GM12892 (cell line): ENCODE measurements at regions not wholly inside any gene's neighbourhood (a gene's known extent, or its start where the extent isn't known, plus 50 kb on each side); places are given as distances from the start of the nearest gene placed in this dataset.
"Not testable (repeated sequence)": the region's sequence is repeated elsewhere in the genome, so short reads cannot be mapped to it uniquely, and the experiment has no call there.

Experiments used
- DNase-seq: peaks from one replicate; pipeline ENCODE4 v3.0.0; 2011; ENCODE audit not compliant: insufficient read length
- FAIRE-seq: peaks from 2 replicates; lab custom pipeline; 2011; peaks lifted over from hg19 to GRCh38; lab: Jason Lieb, UNC
- POLR2A ChIP-seq: IDR thresholded peaks from 2 replicates; pipeline ENCODE4 v1.6.1; 2011; ENCODE audit warnings: low read depth, low read length, control low read depth
- POLR2AphosphoS5 ChIP-seq: IDR thresholded peaks from 2 replicates; pipeline ENCODE4 v1.6.1; 2011; ENCODE audit warnings: low read depth, low read length, control low read depth
- TAF1 ChIP-seq: IDR thresholded peaks from 2 replicates; pipeline ENCODE4 v1.6.1; 2011; ENCODE audit warnings: low read depth, mild to moderate bottlenecking, control low read depth, low read length, borderline replicate concordance

DNA sequence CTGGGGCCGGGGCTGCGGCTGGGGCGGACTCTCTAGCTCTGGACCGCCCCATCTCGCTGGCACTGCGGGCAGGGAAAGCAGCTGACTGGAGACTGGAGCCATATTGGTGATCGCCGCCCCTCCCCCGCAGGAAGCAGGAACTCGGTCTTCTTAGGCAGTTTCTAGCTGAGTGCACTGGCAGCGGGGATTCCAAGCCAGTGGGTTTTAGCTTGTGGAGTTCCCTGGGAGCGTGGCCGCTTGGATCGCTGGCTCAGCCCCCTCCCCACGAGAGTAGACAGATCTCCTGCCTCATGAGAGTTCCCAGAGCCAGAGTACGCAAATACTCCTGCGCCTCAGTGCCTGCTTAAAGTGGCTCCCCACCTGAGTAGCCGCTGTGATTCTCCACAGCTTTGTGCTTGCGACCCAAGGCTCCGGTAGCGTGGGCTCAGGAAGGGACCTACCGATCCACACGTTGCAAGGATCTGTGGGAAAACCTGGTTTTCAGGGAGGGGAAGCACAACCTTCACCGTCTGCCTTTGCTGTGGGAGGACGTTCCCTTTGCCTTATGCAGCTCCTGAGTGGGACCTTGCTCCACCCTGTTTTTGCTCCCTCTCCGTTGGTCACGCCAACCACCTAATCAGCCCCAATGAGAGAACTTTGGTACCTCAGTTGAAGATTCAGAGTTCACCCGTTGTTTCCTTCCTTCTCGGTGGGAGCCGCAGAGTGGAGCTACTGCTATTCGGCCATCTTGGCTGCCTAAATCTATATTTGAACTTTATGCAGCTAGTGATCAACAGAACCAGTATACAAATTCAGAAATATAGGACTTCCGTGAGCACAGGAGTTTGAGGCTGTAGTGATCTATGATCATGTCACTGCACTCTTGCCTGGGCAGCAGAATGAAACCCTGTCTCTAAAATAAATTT, 803.9 kb upstream of the PCDH10 start:
- DNase-seq (no peak), FAIRE-seq (no peak)
- TF ChIP-seq POLR2AphosphoS5, result no peak
- no peak for TF ChIP-seq POLR2A
- no peak for TF ChIP-seq TAF1

DNA sequence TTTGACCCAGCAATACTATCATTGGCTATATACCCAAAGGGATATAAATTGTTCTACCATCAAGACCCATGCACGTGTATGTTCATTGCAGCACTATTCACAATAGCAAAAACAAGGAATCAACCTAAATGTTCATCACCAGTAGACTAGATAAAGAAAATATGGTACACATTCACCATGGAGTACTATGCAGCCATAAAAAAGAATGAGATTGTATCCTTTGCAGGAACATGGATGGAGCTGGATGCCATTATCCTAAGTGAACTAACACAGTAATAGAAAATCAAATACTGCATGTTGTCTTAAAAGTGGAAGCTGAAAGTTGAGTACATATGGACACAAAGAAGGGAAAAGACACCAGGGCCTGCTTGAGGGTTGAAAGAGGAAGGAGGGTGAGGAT, 803.1 kb upstream of the PCDH10 start:
- no peak for TF ChIP-seq TAF1
- TF ChIP-seq POLR2AphosphoS5, result no peak
- no peak for FAIRE-seq
- no peak for DNase-seq

DNA sequence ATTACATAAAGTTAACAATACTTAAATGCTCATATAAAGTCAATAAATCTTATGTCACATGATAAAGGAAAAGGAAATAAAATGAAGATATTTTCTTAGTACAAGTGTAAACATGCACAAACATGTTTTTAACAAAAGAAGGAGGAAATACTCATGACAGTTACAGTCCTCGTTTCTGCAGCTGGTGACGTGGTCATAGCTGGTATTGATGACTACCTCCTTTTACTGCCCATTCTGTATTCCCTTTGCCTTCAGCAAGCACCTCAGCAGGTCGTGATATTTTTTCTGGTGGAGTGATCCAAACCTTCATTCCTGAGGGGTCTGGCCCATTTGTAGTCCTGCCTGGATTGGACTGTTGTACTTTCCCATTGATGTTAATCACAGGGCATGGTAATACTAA, 797.5 kb upstream of the PCDH10 start:
- DNase-seq, FAIRE-seq: not testable (repeated sequence)

DNA sequence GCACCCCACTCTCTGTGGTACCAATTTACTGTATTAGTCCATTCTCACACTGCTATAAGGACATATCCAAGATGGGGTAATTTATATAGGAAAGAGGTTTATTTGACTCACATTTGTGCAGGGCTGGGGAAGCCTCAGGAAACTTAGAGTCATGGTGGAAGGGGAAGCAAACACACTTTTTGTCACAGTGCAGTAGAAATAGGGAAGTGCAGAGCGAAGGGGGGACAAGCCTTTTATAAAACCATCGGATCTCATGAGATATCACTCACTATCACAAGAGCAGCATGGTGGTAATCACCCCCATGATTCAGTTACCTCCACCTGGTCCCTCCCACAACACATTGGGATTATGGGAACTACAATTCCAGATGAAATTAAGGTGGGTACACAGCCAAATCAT, 766.9 kb upstream of the PCDH10 start:
- no peak for FAIRE-seq
- DNase-seq, result no peak
- TF ChIP-seq TAF1, result no peak
- no peak for TF ChIP-seq POLR2AphosphoS5
- no peak for TF ChIP-seq POLR2A

DNA sequence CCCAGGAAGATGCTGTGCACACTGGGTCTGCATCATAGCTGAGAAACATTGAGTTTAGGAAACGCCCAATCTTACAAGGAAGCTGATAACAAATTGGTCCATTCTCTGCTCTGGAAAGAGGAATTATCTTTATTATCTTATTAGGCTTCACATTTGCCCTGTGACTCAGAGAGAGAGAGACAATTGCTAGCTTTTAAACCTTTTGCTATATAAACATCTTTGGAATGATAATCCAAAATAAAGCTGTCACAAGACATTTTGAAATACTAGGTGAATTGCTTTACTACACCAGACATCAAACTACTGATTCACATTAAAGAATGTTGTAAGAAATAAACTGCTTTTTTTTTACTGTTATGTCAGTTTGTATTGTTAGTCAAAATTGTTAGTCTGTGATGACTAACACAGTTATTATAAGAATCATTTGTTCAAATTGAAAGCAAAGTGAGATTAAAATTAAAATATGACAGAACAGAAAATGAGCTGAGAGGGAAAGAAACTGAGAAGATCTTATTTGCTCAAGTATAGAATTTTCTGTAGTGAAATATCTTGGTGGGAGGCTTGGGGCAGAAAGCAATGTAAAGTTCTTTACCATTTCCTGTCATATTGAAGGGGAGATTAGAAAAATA, 765.4 kb upstream of the PCDH10 start:
- DNase-seq (no peak), FAIRE-seq (no peak)
- TF ChIP-seq TAF1 (no peak), POLR2A (no peak), POLR2AphosphoS5 (no peak)

DNA sequence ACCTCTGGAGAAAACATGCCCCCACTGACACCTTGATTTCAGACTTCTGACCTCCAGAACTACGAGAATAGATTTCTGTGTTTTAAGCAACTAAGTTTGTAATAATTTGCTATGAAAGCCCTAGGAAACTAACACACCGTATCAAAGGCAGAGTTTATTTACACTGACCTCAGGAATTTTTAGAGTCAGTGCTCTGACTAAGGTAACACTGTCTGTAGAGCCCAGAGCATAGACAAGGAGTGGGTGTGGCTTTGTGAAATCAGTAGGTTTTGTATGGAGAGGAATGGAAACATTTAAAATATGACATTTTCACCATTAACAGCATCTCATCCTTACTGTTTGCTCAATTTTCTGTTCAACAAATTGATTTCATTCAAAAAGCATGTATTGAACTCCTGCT, 764.4 kb upstream of the PCDH10 start:
- DNase-seq (no peak), FAIRE-seq (no peak)
- no peak for TF ChIP-seq TAF1
- no peak for TF ChIP-seq POLR2AphosphoS5
- no peak for TF ChIP-seq POLR2A

DNA sequence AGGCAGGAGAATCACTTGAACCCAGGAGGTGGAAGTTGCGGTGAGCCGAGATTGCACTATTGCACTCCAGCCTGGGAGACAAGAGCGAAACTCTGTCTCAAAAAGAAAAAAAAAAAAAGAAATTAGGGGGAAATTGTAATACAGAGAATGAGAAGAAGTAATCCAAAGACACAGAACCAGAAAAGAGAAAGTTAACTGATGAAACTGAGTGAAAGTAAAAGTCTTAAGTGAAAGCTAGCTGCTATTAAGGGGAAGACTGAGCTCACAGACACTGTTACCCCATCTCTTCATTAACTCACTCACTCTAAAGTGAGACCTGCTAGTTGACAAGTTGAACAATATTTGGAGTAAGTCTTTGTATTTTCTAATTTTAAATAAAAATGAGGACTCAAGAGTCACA, 763.0 kb upstream of the PCDH10 start:
- FAIRE-seq (no peak), DNase-seq (no peak)
- TF ChIP-seq POLR2AphosphoS5 (no peak), POLR2A (no peak), TAF1 (no peak)

DNA sequence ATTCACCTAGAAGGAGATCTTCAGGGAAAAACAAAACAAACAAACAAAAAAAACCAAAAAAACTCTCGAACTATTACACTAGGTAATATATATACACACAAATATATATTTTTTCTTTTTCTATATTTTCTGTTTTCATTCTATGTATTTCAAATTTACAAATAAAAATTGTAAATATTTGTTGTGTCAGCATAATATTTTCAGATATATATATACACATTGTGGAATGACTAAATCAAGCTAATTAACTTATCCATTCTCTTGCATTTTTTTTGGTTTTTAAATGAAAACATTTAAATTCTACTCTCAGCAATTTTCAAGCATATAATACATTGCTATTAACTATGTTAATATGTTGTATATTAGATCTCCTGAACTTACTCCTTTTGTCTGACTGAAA, 762.0 kb upstream of the PCDH10 start:
- FAIRE-seq, result no peak
- DNase-seq, result no peak
- TF ChIP-seq TAF1, result no peak
- no peak for TF ChIP-seq POLR2A
- TF ChIP-seq POLR2AphosphoS5, result no peak

DNA sequence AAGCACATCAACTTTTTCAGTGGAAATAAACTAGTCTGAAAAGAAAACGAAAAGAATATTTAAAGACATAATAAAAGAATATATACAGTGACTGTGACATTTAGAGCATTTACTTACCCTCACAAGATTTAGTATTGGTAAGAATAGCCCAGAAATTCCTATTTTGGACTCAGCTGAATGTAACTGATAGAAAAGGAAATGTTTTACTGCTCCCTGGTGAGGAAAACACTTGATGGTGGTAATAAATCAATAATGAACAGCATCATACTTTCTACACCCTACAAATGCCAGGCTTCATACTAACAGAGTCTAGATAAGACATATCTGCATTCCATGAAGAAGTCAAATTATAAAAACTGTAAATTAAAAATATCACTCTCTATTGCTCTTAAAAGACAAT, 753.5 kb upstream of the PCDH10 start:
- FAIRE-seq (no peak), DNase-seq (no peak)
- TF ChIP-seq POLR2A, result no peak
- no peak for TF ChIP-seq TAF1
- TF ChIP-seq POLR2AphosphoS5, result no peak

DNA sequence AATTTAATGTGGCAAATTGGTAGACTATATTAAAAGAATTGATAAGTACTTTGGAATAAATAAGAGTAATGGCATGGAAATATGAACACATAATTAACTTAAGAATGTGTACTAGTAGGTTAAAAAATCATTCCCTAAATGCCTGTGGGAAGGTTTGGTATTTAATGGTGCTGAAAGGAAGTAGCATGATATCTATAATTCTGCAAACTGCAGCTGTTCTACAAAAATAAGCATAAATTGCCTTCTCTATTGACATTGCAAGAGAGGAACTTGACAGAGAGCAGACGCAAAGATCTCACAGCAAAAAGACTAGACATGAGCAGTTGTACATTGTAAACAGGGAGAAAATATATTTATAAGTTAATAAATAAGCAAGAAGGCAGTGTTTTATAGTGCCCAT, 752.5 kb upstream of the PCDH10 start:
- no peak for TF ChIP-seq POLR2A
- no peak for TF ChIP-seq TAF1
- no peak for TF ChIP-seq POLR2AphosphoS5
- no peak for DNase-seq
- FAIRE-seq, result no peak

DNA sequence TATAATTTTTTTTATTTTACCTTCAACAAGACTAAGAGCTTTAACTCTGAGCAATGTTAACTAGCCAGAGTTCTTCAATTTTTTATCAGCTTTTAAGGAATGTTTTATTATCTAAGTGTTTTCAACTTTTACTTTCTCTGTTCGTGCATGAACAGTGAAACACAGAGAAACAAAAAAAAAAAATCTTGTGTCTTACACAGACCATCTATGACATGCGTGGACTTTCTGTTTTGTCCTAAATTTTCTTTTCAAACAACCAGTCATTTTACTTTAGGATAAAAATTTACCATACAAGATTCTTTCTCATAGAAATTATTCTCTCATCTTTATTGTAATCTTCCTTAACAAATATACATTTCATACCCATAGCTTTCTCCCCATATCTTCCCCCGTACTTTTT, 731.9 kb upstream of the PCDH10 start:
- no peak for TF ChIP-seq POLR2A
- no peak for TF ChIP-seq TAF1
- TF ChIP-seq POLR2AphosphoS5, result no peak
- DNase-seq, result no peak
- no peak for FAIRE-seq

DNA sequence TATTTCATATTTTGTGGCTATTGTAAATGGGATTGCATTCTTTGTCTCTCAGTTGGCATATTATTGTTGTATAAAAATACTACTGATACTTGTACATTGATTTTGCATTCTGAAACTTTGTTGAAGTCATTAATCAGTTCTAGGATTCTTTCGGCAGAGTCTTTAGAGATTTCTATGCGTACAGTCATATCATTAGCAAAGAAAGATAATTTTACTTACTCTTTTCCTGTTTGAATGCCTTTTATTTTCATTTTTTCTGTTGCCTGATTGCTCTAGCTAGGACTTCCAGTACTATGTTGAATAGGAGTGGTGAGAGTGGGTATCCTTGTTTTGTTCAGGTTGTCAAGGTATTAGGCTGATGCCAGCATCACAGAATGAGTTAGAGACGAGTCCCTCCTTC, 722.0 kb upstream of the PCDH10 start:
- no peak for DNase-seq
- no peak for FAIRE-seq
- TF ChIP-seq TAF1, result no peak
- TF ChIP-seq POLR2AphosphoS5, result no peak
- no peak for TF ChIP-seq POLR2A
